Stomach smooth muscle (tissue), 2 donors: ENCODE measurements at regions not wholly inside any gene's neighbourhood (a gene's known extent, or its start where the extent isn't known, plus 50 kb on each side); places are given as distances from the start of the nearest gene placed in this dataset.

Source experiments
- H3K27ac ChIP-seq: one replicate; pipeline ENCODE4 v1.7.0; 2013; ENCODE audit warnings: mild to moderate bottlenecking, low read length, inconsistent platforms
- H3K27me3 ChIP-seq, 2 donors: one replicate each; pipeline ENCODE4 v1.7.0; 2013; ENCODE audit warnings: low read length in 2 of 2; ENCODE audit not compliant: insufficient read depth in 2 of 2, control insufficient read depth in 1 of 2
- H3K36me3 ChIP-seq, 2 donors: one replicate each; pipeline ENCODE4 v1.7.0; 2013; ENCODE audit warnings: low read length in 2 of 2; ENCODE audit not compliant: control insufficient read depth in 2 of 2, insufficient read depth in 2 of 2
- H3K4me1 ChIP-seq: one replicate; pipeline ENCODE4 v1.7.0; 2013; ENCODE audit warnings: low read length; ENCODE audit not compliant: control insufficient read depth, insufficient read depth
- H3K4me3 ChIP-seq, 2 donors: one replicate each; pipeline ENCODE4 v1.7.0; 2013; ENCODE audit warnings: low read length in 2 of 2
- H3K9ac ChIP-seq, 2 donors: one replicate each; pipeline ENCODE4 v1.7.0; 2013; ENCODE audit warnings: low read length in 2 of 2, mild to moderate bottlenecking in 1 of 2
- H3K9me3 ChIP-seq, 2 donors: one replicate each; pipeline ENCODE4 v1.7.0; 2013; ENCODE audit warnings: low read length in 2 of 2; ENCODE audit not compliant: control insufficient read depth in 2 of 2
- donor health status: healthy.
- donor health status: Pancreatic carcinoma.

- Histone ChIP-seq H3K27me3 (no peaks in the 10 kb centered on the region), H3K9ac (no peak overlapping the region), H3K4me3 (peak overlapping the region in 1 of 2 donors; percentile 35), H3K9me3 (no peaks in the 10 kb centered on the region), H3K4me1 (no peaks in the 10 kb centered on the region), H3K27ac (no peak overlapping the region), H3K36me3 (no peaks in the 10 kb centered on the region)
Measured at GRCh38 chr4:114052227-114052626, 72.8 kb upstream of the ARSJ start.

DNA sequence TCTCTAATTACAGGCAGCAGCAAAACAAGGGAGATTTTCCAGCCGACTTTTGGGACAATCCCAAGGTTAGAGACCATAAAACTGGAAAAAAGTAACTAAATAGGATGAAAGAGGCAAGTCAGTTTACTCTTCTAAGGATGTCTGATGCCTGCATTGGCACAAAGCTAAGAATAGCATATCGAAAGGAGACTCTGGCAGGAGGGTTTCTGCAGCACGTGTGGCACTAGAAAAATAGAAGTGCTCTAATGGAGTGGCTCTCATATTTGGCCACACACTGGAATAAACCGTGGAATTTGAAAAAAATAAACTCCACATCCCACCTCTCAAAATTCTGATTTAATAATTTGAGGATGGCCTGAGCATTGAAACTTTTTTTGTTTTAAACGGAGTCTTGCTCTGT lies 77.2 kb upstream of the ARSJ start:
- Histone ChIP-seq H3K27me3 (no peaks in the 10 kb centered on the region), H3K36me3 (no peaks in the 10 kb centered on the region), H3K9ac (no peak overlapping the region), H3K4me1 (no peaks in the 10 kb centered on the region), H3K9me3 (no peaks in the 10 kb centered on the region), H3K4me3 (no peak overlapping the region), H3K27ac (no peak overlapping the region)

DNA sequence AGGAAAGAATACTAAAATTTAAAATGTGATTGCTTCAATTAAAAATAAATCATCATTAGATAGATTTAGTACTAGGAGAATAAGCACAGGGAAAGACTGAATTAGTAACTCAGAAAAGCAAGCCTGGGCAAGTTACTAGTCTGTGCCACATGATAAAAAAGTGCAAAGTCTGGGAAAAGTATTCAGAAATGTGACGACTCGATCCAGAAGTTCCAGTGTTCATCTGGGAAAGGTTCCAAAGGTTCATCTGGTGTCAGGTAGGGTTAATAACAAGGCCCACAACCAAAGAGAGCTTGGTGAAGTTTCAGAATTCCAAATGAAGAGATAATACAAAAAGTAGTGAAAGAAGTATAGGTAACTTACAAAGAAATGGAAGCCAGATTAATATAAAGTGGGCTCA lies 78.3 kb upstream of the ARSJ start:
- Histone ChIP-seq H3K36me3 (no peaks in the 10 kb centered on the region), H3K9me3 (no peaks in the 10 kb centered on the region), H3K4me1 (no peaks in the 10 kb centered on the region), H3K27ac (no peak overlapping the region), H3K4me3 (no peak overlapping the region), H3K27me3 (no peaks in the 10 kb centered on the region), H3K9ac (no peak overlapping the region)

DNA sequence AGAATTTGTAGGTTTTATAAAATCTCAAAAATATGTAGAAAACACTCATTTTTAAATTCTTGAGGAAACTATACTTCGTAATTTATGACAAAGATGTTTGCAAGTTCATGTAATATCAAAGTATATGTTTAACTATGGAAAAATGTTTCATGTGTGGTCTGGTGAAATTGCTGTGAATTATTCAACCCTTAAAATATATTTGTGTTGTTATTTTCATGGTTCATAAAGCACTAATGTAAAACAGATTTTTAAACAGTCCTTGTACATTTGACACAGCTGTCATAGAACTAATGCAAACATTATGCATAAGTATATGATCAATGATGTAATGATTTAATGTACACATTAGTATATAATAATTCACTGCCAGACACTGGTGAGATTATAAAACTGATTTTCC lies 83.1 kb upstream of the ARSJ start:
- no peaks in the 10 kb centered on the region for H3K9me3 ChIP-seq
- H3K27me3 ChIP-seq: no peaks in the 10 kb centered on the region
- H3K9ac ChIP-seq: no peak overlapping the region
- no peaks in the 10 kb centered on the region for H3K4me1 ChIP-seq
- H3K4me3 ChIP-seq: no peak overlapping the region
- H3K27ac ChIP-seq: no peak overlapping the region
- H3K36me3 ChIP-seq: no peaks in the 10 kb centered on the region

GRCh38 chr4:114072781-114073180 lies 93.3 kb upstream of the ARSJ start:
- H3K9ac ChIP-seq: no peak overlapping the region
- H3K36me3 ChIP-seq: no peaks in the 10 kb centered on the region
- no peak overlapping the region for H3K4me3 ChIP-seq
- no peaks in the 10 kb centered on the region for H3K4me1 ChIP-seq
- peaks cover 0 to 4% of the 10 kb centered on the region in 2 donors for H3K9me3 ChIP-seq
- H3K27ac ChIP-seq: no peak overlapping the region
- no peaks in the 10 kb centered on the region for H3K27me3 ChIP-seq

DNA sequence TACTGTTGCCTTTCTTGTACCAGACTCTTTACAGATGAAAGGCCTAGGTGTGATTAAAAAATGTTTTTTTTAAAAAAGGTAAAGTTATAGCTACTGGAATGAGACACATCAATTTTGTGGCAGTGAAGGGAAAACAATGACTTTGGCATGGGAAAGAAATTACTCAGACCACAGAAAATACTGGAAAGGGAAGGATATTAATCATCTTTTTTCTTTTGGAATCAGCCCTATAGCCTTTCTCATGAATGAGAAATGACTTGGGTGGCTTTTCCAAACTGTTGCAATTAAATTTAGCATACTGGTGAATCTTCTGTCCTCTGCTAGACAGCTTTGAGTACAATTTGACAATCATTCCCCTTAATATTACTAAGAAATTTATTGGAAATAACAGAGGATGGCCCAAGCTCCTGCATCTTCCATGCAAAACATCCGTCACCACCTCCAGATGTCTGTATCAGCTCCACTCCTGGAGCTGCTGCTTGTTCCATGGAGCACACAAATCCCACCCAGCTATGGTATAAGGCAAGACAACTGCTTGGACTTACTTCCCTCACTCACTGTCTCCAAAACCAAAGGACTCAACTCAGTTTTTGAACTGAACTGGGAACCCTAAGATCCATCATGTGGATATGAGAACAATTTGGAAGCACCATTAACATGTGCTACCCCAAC lies 97.6 kb upstream of the ARSJ start:
- no peaks in the 10 kb centered on the region for H3K27me3 ChIP-seq
- H3K27ac ChIP-seq: no peak overlapping the region
- H3K36me3 ChIP-seq: no peaks in the 10 kb centered on the region
- no peaks in the 10 kb centered on the region for H3K4me1 ChIP-seq
- H3K4me3 ChIP-seq: no peak overlapping the region
- peaks cover 0 to 4% of the 10 kb centered on the region in 2 donors for H3K9me3 ChIP-seq
- H3K9ac ChIP-seq: no peak overlapping the region

DNA sequence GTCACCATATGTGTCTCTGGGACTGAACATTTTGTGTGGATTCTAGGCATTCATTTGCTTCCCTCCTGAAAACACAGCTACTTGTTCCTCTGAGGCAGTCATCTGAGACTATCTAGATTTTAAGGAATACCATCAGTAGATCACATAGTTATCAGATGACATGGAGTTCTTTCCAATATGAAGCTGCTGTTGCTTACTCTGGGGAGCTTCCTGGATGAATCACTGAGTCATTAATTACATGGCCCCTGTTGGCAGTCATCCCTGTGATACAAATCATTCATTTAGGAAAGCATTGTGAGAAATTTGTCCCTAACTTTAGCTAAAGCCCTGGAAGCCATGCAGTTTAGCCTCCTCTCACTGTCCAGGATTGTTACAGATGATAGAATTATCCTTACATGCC lies 98.2 kb upstream of the ARSJ start:
- no peak overlapping the region for H3K27ac ChIP-seq
- H3K36me3 ChIP-seq: no peaks in the 10 kb centered on the region

DNA sequence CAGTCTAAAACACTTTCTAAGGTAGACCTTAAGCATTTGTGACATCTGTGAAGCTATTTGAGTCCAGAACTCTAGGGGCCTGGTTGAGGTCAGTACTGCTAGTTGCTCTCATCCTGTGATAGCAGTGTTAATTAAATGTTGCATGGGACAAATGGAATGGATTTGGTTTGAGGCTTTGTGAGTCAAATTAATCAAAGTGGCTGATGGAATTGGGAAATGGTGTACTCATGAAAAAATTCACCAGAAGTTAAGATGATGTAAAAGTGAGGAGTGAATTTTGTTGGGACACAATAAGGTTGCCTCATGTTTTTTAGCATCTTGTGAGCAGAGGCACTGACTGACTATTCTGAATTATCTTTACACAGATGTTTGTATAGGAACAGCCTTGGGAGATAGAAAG lies 99.2 kb upstream of the ARSJ start:
- Histone ChIP-seq H3K9me3 (peaks cover 0 to 4% of the 10 kb centered on the region in 2 donors), H3K27ac (no peak overlapping the region), H3K27me3 (no peaks in the 10 kb centered on the region), H3K4me3 (no peak overlapping the region), H3K9ac (no peak overlapping the region), H3K36me3 (no peaks in the 10 kb centered on the region), H3K4me1 (no peaks in the 10 kb centered on the region)

More for the DNA sequence above, 98.2 kb upstream of the ARSJ start:
- no peak overlapping the region for H3K9ac ChIP-seq
- peaks cover 0 to 4% of the 10 kb centered on the region in 2 donors for H3K9me3 ChIP-seq
- no peak overlapping the region for H3K4me3 ChIP-seq
- no peaks in the 10 kb centered on the region for H3K4me1 ChIP-seq
- H3K27me3 ChIP-seq: no peaks in the 10 kb centered on the region

DNA sequence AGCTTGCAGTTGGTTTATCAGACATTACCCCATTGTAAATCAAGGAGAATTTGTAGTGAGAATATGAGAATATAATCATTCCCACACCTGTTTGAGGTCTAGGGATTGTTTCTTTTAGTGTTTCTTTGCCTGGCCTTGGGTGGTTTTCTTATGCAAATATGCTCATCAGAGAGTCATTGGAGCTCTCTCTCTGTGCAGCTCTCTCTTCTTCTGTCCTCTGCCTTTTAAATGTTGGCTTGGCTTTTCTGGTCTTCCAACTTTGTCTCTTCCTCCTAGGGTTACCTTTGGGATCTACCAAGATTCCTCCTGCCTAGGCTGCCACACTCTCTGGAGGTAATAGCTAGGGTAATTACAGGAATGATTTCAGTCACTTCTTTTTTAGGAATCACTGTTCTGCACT lies 102.3 kb upstream of the ARSJ start:
- no peaks in the 10 kb centered on the region for H3K27me3 ChIP-seq
- H3K9ac ChIP-seq: no peak overlapping the region
- H3K36me3 ChIP-seq: no peaks in the 10 kb centered on the region
- H3K27ac ChIP-seq: no peak overlapping the region
- no peak overlapping the region for H3K4me3 ChIP-seq
- H3K9me3 ChIP-seq: no peaks in the 10 kb centered on the region
- no peaks in the 10 kb centered on the region for H3K4me1 ChIP-seq

- Histone ChIP-seq H3K4me1 (no peaks in the 10 kb centered on the region), H3K9ac (no peak overlapping the region), H3K4me3 (no peak overlapping the region), H3K27ac (no peak overlapping the region), H3K36me3 (no peaks in the 10 kb centered on the region), H3K9me3 (no peaks in the 10 kb centered on the region), H3K27me3 (no peaks in the 10 kb centered on the region)
Measured at GRCh38 chr4:114082348-114082747, 102.9 kb upstream of the ARSJ start.

- H3K9me3 ChIP-seq: no peaks in the 10 kb centered on the region
- no peaks in the 10 kb centered on the region for H3K4me1 ChIP-seq
- H3K36me3 ChIP-seq: no peaks in the 10 kb centered on the region
- H3K27me3 ChIP-seq: no peaks in the 10 kb centered on the region
- no peak overlapping the region for H3K27ac ChIP-seq
- H3K4me3 ChIP-seq: no peak overlapping the region
- no peak overlapping the region for H3K9ac ChIP-seq
Measured at GRCh38 chr4:114085611-114086345, 106.3 kb upstream of the ARSJ start.
